Neural cell (in vitro differentiated cells): ENCODE measurements at regions not wholly inside any gene's neighbourhood (a gene's known extent, or its start where the extent isn't known, plus 50 kb on each side); places are given as distances from the start of the nearest gene placed in this dataset.

Experiments used
- H2AFZ ChIP-seq: fragments of 200-600, 300-800 bp; sonication (generic), shearing (Covaris generic); 2 replicates; pipeline ENCODE4 v1.6.0; 2014; ENCODE audit warnings: low read depth, mild to moderate bottlenecking, antibody characterized with exemption, low read length, moderate library complexity
- H3F3A ChIP-seq: fragments of 200-600 bp; shearing (Covaris generic); 2 replicates; pipeline ENCODE4 v1.6.1; 2016; ENCODE audit warnings: mild to moderate bottlenecking, moderate library complexity, mixed read lengths, antibody characterized with exemption, low read length; ENCODE audit not compliant: insufficient read depth, poor library complexity, severe bottlenecking
- H3K27ac ChIP-seq: fragments of 200-600, 300-800 bp; sonication (generic), shearing (Covaris generic); 2 replicates; pipeline ENCODE4 v1.5.1; 2014; ENCODE audit warnings: mild to moderate bottlenecking, low read length, moderate library complexity
- H3K27me3 ChIP-seq: fragments of 300-800, 200-600 bp; sonication (generic), shearing (Covaris generic); 2 replicates; pipeline ENCODE4 v1.6.0; 2014; ENCODE audit warnings: mild to moderate bottlenecking, low read depth, low read length, moderate library complexity; ENCODE audit not compliant: insufficient read depth
- H3K36me3 ChIP-seq: fragments of 300-800, 200-600 bp; sonication (generic), shearing (Covaris generic); 2 replicates; pipeline ENCODE4 v1.5.1; 2014; ENCODE audit warnings: mild to moderate bottlenecking, antibody characterized with exemption, low read length, moderate library complexity; ENCODE audit not compliant: insufficient read depth
- H3K4me2 ChIP-seq: fragments of 300-800, 200-600 bp; sonication (generic), shearing (Covaris generic); 2 replicates; pipeline ENCODE4 v1.6.0; 2014; ENCODE audit warnings: mild to moderate bottlenecking, low read length
- H3K4me3 ChIP-seq: fragments of 300-800, 200-600 bp; sonication (generic), shearing (Covaris generic); 2 replicates; pipeline ENCODE4 v1.5.1; 2014; ENCODE audit warnings: mild to moderate bottlenecking, low read length, moderate library complexity
- H3K79me2 ChIP-seq: fragments of 200-600 bp; shearing (Covaris generic); replicated peaks from 2 replicates; pipeline ENCODE4 v1.6.0; 2014; ENCODE audit warnings: mild to moderate bottlenecking, low read length, moderate library complexity; ENCODE audit not compliant: insufficient read depth
- H3K9ac ChIP-seq: fragments of 300-800, 200-600 bp; sonication (generic), shearing (Covaris generic); 2 replicates; pipeline ENCODE4 v1.6.1; 2016; ENCODE audit warnings: mild to moderate bottlenecking, low read length, mixed read lengths
- H3K9me2 ChIP-seq: fragments of 200-600 bp; shearing (Covaris generic); 2 replicates; pipeline ENCODE4 v1.6.1; 2016; ENCODE audit warnings: mild to moderate bottlenecking, low read length, mixed read lengths; ENCODE audit not compliant: insufficient read depth
- H3K9me3 ChIP-seq: fragments of 200-600, 300-800 bp; sonication (generic), shearing (Covaris generic); 2 replicates; pipeline ENCODE4 v1.6.1; 2016; ENCODE audit warnings: mild to moderate bottlenecking, mixed run types, low read length, moderate library complexity, mixed read lengths
- H4K20me1 ChIP-seq: fragments of 200-600 bp; shearing (Covaris generic); 2 replicates; pipeline ENCODE4 v1.6.1; 2016; ENCODE audit warnings: mild to moderate bottlenecking, mixed run types; ENCODE audit not compliant: insufficient read depth
- CTCF ChIP-seq: fragments of 450-650 bp; IDR thresholded peaks from 2 replicates; pipeline ENCODE4 v1.5.1; 2014; ENCODE audit warnings: antibody characterized with exemption, mild to moderate bottlenecking, moderate library complexity; ENCODE audit not compliant: poor library complexity, severe bottlenecking
- EP300 ChIP-seq: fragments of 450-650 bp; conservative IDR thresholded peaks from 2 replicates; pipeline ENCODE4 v1.6.1; 2014; ENCODE audit warnings: antibody characterized with exemption, mild to moderate bottlenecking, moderate library complexity; ENCODE audit not compliant: poor library complexity, severe bottlenecking
- EZH2 ChIP-seq: fragments of 200-600, 300-800 bp; shearing (Covaris generic), sonication (generic); IDR thresholded peaks from 2 replicates; pipeline ENCODE4 v1.6.1; 2014; ENCODE audit warnings: antibody characterized with exemption, low read length, borderline replicate concordance, mild to moderate bottlenecking; ENCODE audit not compliant: insufficient read depth, poor library complexity, severe bottlenecking
- MXI1 ChIP-seq: fragments of 450-650 bp; conservative IDR thresholded peaks from 2 replicates; pipeline ENCODE4 v1.6.1; 2014; ENCODE audit warnings: antibody characterized with exemption, mild to moderate bottlenecking; ENCODE audit not compliant: poor library complexity, severe bottlenecking
- POLR2AphosphoS5 ChIP-seq: IDR thresholded peaks from 2 replicates; pipeline ENCODE4 v1.6.1; 2012
- RAD21 ChIP-seq: fragments of 450-650 bp; conservative IDR thresholded peaks from 2 replicates; pipeline ENCODE4 v1.6.1; 2014; ENCODE audit warnings: antibody characterized with exemption, mild to moderate bottlenecking, moderate library complexity
- REST ChIP-seq: IDR thresholded peaks from 2 replicates; pipeline ENCODE4 v1.6.1; 2012; ENCODE audit warnings: borderline replicate concordance
- SMC3 ChIP-seq: fragments of 450-650 bp; conservative IDR thresholded peaks from 2 replicates; pipeline ENCODE4 v1.6.1; 2014; ENCODE audit warnings: antibody characterized with exemption, mild to moderate bottlenecking, moderate library complexity; ENCODE audit not compliant: poor library complexity
- TAF1 ChIP-seq: IDR thresholded peaks from 2 replicates; pipeline ENCODE4 v1.6.1; 2012; ENCODE audit warnings: low read depth

- H3K9ac ChIP-seq: no peak overlapping the region
- no peaks in the 10 kb centered on the region for H3K27me3 ChIP-seq
- no peaks in the 10 kb centered on the region for H3K9me3 ChIP-seq
- no peak overlapping the region for H3K4me2 ChIP-seq
- no peak for TF ChIP-seq EZH2
- no peak for TF ChIP-seq TAF1
- no peak for TF ChIP-seq CTCF
- TF ChIP-seq POLR2AphosphoS5: no peak
- TF ChIP-seq SMC3: no peak
- no peaks in the 10 kb centered on the region for H3K79me2 ChIP-seq
- H4K20me1 ChIP-seq: no peaks in the 10 kb centered on the region
- no peaks in the 10 kb centered on the region for H3K9me2 ChIP-seq
- H3K27ac ChIP-seq: no peak overlapping the region
- no peak overlapping the region for H3K4me3 ChIP-seq
- H3F3A ChIP-seq: no peaks in the 10 kb centered on the region
- H2AFZ ChIP-seq: no peak overlapping the region
- no peaks in the 10 kb centered on the region for H3K36me3 ChIP-seq
Observed at GRCh38 chr15:85891470-85891869, 96.7 kb upstream of the KLHL25 start.

- Histone ChIP-seq H3K4me3 (no peak overlapping the region), H3K9me2 (no peaks in the 10 kb centered on the region), H3K27me3 (no peaks in the 10 kb centered on the region), H3K9ac (no peak overlapping the region), H3K4me2 (no peak overlapping the region), H2AFZ (no peak overlapping the region), H3F3A (no peaks in the 10 kb centered on the region), H3K79me2 (no peaks in the 10 kb centered on the region), H3K9me3 (no peaks in the 10 kb centered on the region), H3K27ac (no peak overlapping the region), H3K36me3 (no peaks in the 10 kb centered on the region), H4K20me1 (no peaks in the 10 kb centered on the region)
- no peak for TF ChIP-seq CTCF
- TF ChIP-seq POLR2AphosphoS5: no peak
- no peak for TF ChIP-seq REST
- no peak for TF ChIP-seq SMC3
- TF ChIP-seq EZH2: no peak
- no peak for TF ChIP-seq RAD21
- TF ChIP-seq MXI1: no peak
- no peak for TF ChIP-seq EP300
- no peak for TF ChIP-seq TAF1
Observed at GRCh38 chr15:85892232-85892631, 97.5 kb upstream of the KLHL25 start.
